GM21447 (cell line): ENCODE measurements at regions not wholly inside any gene's neighbourhood (a gene's known extent, or its start where the extent isn't known, plus 50 kb on each side); places are given as distances from the start of the nearest gene placed in this dataset.

ENCODE experiments used
- ATAC-seq: cut with Tn5 transposase; IDR thresholded peaks from one replicate; pipeline ENCODE4 v1.9.1; 2021; ENCODE audit not compliant: unreplicated experiment

DNA sequence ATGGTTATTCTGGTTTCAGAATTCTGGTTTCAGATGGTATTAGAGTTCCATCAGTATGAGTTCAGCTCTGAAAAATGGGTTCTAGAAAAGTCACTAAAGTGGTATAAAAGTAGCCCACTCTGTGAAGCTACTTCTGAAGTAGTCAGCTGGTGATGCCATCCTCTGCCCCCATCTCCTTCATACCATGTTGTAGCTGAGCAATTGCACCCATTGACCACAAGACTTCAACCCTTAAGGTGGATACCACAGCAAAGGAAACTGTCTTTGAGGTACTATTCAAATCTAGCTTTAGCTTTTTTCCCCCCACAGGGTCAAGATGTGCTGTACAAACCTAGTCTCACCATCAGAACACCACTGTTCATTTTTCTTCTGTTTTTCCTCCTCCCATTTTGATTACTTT, 444.9 kb downstream of the DMAC1 start:
- no peak for ATAC-seq

DNA sequence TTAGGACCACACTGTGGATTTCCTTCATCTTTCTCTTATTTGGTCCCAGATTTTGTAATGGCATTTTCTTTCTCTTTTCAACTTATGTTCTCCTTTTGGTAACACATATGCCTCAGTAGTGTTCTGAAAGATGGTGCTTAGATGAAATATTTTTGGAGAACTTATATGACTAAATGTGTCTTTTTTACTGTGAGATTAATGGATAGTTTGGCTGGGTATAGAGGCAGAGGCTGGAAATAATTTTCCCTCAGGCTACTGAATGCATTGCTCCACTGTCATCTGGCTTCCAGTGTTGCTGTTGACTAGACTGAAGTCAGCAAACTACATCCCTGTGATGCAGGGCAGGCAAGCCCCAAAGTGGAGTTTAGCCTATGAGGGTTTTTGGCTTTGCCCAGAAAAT, 450.9 kb downstream of the DMAC1 start:
- no peak for ATAC-seq

DNA sequence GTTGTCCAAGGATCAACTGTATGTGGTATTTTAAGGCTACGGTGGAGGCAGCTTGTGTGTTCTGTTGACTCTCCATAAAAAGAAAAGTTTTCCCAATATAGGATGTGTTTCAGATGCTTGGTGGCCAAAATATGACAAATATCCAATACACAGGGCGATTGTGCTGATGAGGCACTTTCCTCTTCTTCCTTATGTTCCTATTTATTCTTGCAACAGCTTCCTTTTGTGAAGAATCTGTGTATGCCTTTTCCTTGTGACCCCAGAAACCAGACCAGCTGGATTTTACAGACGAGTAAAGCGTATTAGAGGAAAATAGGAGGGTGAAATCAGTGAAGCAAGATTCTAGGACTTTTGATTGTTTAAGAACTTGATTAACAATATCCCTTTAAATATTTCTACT, 452.0 kb downstream of the DMAC1 start:
- ATAC-seq: no peak

DNA sequence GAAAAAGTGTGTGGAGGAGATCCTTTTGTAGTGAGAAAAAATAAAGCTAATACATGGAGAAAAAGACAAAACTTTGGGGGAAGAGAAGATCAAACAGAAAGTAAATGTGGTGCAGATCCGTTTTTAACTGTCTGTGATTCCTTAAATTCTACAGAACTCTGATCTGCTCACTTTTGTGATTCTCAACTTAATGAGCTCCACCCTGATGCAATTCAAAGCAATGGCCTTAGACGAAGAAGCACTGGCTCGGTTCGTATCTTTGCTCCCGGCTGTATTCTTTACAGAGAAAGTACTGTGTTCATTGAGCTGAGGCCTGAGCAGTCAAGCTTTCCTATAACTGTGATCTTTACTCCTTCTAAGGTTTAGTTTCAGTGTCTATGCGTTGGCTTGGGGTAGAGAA, 453.4 kb downstream of the DMAC1 start:
- ATAC-seq: no peak

DNA sequence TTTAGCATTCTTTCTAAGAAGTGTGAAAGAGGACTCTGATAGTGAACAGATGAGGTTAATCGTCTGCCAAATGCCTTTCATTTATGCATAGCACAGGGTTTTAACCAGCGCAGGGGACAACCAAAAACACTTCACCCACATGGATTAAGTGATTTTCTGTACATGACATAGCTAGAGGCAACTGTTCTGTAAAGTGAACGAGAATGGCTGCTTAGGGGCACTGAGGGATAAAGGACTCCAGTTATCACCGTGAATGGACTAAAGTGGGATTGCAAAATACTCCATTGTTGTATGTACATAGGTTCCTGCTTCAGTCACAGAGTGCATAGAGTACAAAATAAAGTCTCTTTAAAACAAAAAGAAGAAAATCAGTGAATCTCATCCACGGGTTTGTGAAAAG, 456.8 kb downstream of the DMAC1 start:
- no peak for ATAC-seq

DNA sequence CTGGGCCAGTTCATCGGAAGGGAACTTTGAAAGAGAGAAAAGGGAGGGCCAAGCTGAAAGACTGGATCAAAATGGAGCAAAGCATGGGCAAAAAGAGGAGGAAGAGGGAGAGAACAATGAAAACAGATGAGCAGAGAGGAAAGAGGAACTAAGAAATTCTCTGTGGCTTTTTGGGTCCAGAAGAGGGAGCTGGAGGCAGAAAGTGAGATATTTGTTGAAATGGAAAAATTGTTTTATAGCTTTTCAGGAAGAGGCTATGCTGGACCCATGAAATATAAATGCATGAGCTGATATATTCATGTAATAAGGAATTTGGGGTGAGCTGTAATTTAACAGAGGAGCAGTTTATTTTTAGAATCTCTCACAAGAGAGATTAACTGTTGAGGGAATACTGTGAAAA, 457.3 kb downstream of the DMAC1 start:
- ATAC-seq: peak; percentile 92

DNA sequence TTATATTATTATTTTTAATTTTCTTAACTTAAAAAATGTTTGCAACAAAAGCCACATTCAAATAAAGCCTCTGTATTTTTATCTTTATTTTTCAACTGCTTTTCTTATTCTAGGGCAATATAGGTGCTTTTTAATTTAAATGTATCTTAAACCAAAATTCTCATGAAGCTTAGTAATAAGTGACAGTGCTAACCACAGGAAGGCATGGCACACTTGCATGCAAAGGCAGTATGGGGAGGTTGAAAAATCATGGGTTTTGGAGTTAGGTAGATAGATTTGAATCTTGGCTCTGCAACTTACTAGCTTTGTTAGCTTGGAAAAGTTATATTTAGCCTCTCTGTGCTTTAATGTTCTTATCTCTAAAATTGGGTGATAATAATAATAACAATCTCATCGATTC, 458.0 kb downstream of the DMAC1 start:
- ATAC-seq: no peak

DNA sequence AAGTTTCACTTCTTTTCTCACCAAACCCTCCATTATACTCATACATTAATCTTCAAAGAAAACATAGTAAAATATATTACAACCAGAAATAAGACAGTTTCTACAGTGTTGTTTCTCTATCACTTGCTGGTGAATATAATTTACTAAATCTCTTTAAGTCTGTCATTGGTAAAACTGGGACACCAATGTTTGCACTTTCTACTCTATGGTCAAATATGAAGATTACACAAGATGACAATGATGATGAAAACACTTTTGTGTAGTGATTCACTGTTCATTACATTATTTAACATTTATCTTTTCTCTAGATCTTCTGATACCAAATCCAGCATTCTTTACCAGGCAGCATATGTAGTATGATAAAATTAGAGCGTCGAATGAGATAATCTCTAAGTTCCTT, 459.1 kb downstream of the DMAC1 start:
- no peak for ATAC-seq

DNA sequence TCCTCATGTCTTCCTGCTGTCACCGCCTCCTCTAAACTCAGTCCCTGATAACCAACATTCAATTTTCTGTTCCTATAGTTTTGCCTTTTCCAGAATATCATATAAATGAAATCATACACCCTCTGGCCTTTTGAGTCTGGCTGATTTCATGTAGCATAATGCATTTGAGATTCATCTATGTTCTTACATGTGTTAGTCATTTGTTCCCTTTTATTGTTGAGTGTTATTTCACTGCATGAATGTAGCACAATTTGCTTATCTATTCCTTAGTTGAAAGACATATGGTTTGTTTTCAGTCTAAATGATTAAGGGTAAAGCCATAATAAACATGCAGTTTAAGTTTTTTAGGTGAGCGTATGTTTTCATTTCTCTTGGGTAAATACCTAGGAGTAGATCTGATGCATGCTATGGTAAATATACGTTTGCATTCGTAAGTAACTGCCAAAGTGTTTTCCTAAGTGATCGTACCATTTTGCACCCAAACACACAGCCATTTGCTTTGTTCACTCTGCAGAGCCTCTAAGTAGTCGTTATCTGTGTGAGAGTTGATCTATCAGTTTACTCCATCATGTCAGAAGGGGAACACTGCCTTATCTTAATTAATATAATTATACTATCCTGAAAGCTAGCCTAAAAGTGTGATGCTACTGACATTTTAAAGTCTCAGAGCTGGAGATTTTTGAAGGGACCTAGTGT, 460.8 kb downstream of the DMAC1 start:
- no peak for ATAC-seq

DNA sequence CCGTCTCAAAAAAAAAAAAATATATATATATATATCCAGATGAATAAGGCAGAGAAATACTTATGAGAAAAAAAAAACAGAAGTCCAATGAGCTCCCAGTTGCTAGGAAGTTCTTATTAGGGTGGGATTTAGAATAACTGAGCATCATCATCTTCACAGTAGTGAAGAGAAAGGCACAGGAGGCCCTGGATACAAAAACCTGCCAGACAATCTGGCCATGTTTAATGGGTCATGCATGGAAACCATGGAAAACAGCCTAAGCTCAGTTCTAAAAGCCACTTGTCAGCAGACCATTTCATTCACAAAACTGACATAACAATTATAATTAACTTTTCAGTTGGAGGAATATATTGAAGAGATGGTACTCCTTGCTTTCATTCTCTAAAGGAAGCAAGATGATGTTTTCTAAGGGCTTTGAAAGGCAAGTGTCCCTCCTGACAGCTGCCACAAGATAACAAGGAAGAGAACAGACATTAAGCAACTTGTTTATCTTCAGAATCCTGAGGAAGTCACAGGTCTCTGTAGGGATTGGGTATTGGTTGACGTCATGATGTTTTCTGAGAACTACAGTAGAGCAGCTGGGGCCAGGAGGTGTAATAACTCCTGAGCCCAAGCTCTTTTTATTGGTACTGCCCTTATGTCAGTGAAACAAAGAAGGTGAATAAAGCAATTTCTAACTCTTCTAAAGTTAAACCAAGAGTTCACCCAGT, 463.1 kb downstream of the DMAC1 start:
- ATAC-seq: no peak

DNA sequence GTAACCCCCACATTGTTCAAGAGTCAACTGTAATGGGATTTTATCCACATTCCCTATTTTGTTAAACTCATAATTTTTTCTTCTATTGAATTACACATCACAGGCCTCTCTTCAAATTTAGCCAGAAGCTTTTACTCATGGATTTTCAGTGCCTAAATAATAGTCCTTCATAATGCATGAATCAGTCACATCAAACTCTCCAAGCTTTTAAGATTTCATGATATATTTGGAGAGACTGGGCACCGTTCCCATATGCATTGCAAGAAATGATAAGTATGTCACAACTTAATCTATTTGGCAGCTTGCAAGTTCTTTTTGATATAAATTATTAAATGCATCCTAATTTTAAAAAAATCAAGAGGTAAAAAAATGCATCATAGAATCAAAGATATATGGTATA, 465.9 kb downstream of the DMAC1 start:
- ATAC-seq: no peak

DNA sequence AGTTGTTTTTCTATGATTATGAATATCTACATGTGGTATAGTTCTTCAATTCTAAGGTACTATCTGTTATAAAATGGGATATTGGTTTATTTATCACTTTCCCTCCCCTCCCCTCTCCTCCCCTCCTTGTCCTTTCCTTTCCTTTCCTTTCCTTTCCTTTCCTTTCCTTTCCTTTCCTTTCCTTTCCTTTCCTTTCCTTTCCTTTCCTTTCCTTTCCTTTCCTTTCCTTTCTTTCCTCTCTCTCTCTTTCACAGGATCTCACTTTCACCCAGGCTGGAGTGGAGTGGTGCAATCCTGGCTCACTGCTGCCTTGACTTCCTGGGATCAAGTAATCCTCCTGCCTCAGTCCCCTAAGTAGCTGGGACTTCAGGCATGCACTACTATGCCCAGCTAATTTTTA, 466.8 kb downstream of the DMAC1 start:
- ATAC-seq: no peak

DNA sequence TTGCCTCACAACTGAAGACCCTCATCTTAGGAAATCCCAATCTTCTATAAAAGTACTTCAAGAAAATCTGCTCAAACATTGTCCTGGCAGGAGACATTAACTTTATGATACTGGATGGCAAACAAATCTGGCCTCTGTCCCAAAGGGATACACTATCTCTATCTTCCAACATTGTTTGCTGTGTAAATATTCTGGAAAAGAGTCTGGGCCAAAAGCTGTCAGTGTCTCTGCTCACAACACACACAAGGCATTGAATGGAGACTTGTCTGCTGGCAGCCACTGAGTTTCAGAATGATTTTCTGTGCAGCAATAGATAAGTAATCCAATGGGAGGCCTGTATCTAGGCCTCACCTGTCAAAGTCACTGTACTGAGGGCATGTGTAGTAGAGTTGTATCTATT, 471.1 kb downstream of the DMAC1 start:
- ATAC-seq: no peak

DNA sequence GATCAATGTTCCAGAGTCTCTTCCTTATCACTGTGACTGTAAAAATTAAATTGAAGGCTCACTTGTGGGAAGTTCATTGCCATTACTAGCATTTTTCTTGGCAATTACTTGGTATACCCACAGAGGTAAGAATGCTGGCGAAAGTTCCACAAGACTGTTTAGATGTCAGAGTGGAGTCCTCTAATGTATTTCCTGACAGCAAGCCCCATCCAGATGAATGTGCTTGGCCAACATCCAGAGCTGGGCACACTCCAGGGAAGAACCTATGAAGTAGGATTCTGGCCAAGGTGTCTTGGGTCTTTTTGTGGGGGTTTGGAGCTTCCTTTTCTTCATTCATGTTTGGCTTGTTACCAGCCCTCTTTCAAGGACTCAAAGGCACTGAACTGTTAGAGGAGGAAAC, 473.6 kb downstream of the DMAC1 start:
- no peak for ATAC-seq

DNA sequence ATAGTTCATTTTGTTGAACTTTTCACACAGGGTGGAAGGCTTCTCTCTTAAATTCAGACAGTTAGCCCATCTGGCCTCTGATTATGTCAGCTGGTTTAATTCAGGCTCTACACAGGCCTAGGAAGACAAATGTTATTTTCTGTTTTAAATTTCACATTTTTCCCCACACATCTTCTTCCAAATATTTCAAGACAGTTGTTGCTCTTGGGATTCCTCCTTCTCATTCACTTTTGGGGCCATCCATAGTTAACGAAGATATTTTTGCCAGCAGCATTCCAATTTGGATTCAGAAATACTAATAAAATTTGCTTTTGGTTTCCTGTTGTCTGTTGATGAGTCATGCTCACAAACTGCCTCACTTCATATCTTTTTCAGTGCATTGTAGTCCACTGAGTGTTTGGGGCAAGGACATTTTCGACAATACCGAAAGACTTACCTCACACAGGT, 475.4 kb downstream of the DMAC1 start:
- no peak for ATAC-seq

DNA sequence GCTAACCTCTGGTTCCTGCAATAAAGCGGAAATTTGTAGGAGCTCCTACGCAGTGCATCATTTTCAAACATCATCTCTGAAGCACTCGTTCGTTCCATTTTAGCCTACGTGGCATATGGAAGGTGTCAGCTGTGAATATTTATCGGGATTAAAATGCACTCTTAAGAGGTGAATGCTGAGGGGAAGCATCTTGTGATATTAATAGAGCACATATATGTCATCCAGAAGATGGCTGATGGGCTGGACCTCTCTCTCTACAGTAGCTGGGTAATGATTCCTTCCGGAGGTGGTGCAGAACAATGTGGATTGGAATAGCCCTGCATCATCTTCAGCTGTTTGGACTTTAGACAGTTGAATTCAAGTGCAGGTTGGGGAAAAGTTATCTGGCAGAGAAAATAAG, 478.7 kb downstream of the DMAC1 start:
- ATAC-seq: no peak

DNA sequence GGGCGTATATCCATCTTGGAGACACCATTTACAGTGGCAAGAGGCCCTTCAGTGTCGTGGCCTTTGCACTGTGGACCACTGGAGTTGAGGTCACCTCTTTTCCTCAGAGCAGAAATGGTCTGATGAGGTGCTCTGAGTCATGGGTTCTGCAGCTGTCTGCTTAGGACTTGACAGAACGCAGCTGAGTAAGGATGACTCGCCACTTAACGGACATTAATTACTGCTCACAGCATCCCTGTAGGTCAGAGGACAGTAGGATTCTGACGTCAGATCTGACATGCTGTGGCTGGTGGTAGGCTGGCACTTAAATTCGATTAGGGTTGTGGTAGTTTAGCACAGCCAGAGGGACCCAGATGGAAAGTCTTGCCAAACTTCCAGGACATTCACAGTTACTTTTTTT, 479.4 kb downstream of the DMAC1 start:
- no peak for ATAC-seq

DNA sequence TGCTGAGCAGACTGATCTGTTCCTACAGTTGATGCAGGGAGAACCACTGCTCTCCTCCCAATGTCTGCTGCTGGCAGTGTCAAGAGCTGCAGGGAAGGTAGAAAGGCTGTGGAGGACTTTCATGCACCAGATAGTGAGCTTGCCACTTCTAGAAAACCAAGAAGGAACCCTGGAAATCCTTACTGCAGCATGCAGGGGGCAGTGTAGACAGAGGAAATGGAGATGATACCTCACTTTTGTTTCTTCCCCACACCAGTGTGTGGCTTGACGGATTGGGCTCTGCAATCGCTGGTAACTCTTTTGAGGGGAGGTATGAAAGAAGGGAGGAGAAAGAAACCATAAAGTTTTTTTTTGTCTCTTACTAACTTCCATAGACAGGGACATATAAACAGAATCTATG, 480.7 kb downstream of the DMAC1 start:
- ATAC-seq: no peak

DNA sequence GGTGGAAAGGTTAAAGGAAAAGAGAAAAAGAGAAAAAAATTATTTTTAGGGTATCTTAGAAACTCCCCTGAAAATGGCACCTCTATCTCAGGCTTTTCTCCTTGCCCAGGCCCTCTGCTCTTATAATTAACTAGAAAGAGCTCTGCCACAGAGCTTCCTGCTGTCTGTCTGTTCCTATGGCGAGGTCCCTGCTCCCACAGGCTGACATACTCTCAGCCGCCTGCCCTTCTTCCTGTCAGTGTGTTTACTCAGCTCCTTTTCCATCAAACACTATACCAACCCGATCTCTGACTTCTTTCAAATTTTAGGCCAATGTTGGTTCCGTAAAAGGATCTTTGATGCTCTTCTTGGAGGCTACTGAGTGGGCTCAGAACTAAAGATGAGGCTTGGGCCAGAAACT, 482.6 kb downstream of the DMAC1 start:
- no peak for ATAC-seq

DNA sequence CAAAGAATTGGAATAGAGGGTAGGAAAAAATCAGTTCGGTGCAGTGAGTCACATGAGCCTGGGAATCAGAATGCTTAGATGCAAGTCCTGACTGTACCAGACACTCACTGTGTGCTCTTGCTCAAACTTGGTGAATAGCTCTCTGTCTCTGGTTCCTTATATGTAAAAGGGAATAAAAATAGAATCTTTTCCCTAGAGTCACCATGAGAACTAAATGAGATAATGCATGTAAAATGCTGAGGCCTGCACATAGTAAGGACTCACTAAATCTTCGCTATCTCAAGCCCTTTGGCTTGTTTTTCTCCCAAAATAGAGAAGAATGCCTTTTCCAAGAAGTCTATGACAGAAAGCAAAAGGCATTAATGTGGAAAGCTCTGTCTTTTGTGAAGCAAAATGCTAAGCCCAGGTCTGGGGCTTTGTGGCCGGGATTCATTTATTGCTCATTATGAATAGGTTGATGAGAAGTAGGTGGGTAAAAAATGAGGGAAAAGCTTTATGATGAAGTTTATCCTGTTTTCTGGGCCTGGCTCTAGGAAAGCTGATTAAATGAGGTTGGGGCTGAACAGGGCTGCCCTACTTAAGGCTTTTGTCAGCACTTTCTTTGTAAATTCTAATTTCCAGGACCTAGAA, 483.3 kb downstream of the DMAC1 start:
- no peak for ATAC-seq

DNA sequence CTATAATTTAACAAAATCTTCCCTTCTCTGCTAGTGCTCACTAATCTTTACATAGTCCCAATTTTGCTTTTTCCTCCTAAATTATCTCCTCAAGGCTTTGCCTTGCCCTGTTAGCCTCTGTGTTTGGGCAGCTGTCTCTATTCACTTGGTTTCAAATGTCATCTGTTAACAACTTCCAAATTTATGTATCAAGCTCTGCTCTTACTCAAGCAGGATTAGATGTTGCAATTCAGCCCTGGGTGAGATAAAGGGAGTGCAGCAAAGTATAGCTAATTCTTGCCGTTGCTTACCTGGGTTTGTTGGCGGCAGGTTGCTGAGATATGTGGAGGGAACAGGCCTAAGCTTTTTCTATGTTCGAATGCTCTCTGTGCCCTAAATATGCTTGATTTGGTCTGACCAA, 483.8 kb downstream of the DMAC1 start:
- no peak for ATAC-seq

DNA sequence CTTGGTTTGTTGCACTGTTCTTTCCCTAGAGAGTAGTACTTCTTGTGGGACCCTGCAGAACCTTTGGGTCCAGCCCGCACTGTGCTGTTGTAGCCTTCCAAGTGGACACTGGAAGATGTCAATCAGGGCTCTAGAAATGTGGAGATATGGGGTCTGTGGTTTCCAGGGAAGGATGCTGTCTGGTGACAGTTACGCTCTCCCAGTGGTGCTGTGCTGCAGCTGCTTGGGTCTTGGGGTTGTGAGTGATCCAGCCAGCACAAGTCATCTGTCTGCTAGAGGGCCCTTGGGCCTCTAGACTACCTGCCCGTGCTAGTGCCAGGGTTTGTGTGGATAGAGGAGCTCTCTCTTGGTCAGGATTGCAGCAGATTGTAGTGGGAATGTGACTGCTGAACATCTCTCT, 484.5 kb downstream of the DMAC1 start:
- ATAC-seq: no peak
